SK-N-SH treated with all-trans-retinoic acid at 6 μM for 48 hours (cell line): ENCODE measurements at regions not wholly inside any gene's neighbourhood (a gene's known extent, or its start where the extent isn't known, plus 50 kb on each side); places are given as distances from the start of the nearest gene placed in this dataset.

Experiments
- ATAC-seq: fragments of 200-7000 bp; cut with Tn5 transposase; 3 replicates; pipeline ENCODE4 v1.9.1; 2020; ENCODE audit warnings: mild to moderate bottlenecking, moderate library complexity
- ARNTL ChIP-seq: fragments of 450-650 bp; formaldehyde crosslinking; IDR thresholded peaks from 2 replicates; pipeline ENCODE4 v1.5.0; 2020; ENCODE audit warnings: low read depth, mild to moderate bottlenecking, moderate library complexity, borderline replicate concordance
- BACH2 ChIP-seq: fragments of 250-450 bp; sonication (Bioruptor Pico); IDR thresholded peaks from 2 replicates; pipeline ENCODE4 v1.9.0; 2021; ENCODE audit warnings: mild to moderate bottlenecking, borderline replicate concordance
- CSDC2 ChIP-seq: fragments of 250-450 bp; sonication (Bioruptor Pico); IDR thresholded peaks from 2 replicates; pipeline ENCODE4 v1.5.0; 2020; ENCODE audit warnings: mild to moderate bottlenecking, moderate library complexity
- CSRNP3 ChIP-seq: fragments of 250-450 bp; sonication (Bioruptor Pico); IDR thresholded peaks from 2 replicates; pipeline ENCODE4 v1.5.1; 2021; ENCODE audit warnings: mild to moderate bottlenecking, moderate library complexity
- ESRRG ChIP-seq: fragments of 250-450 bp; sonication (Bioruptor Pico); IDR thresholded peaks from 2 replicates; pipeline ENCODE4 v1.6.1; 2021; ENCODE audit warnings: mild to moderate bottlenecking
- GLIS3 ChIP-seq: fragments of 250-450 bp; sonication (Bioruptor Pico); IDR thresholded peaks from 2 replicates; pipeline ENCODE4 v1.5.0; 2020; ENCODE audit warnings: mild to moderate bottlenecking, moderate library complexity
- ISL1 ChIP-seq: fragments of 250-450 bp; sonication (Bioruptor Pico); IDR thresholded peaks from 2 replicates; pipeline ENCODE4 v2.1.2; 2022; ENCODE audit warnings: mild to moderate bottlenecking, moderate library complexity
- OSR1 ChIP-seq: fragments of 250-450 bp; sonication (Bioruptor Pico); IDR thresholded peaks from 2 replicates; pipeline ENCODE4 v1.8.0; 2022; ENCODE audit warnings: moderate library complexity, mild to moderate bottlenecking, inconsistent platforms
- PATZ1 ChIP-seq: fragments of 250-450 bp; sonication (Bioruptor Pico); IDR thresholded peaks from 2 replicates; pipeline ENCODE4 v1.8.0; 2020; ENCODE audit warnings: mild to moderate bottlenecking, moderate library complexity, borderline replicate concordance
- PPARA ChIP-seq: fragments of 250-450 bp; sonication (Bioruptor Pico); IDR thresholded peaks from 2 replicates; pipeline ENCODE4 v1.5.0; 2020; ENCODE audit warnings: mild to moderate bottlenecking, borderline replicate concordance
- RARB ChIP-seq: fragments of 250-450 bp; sonication (Bioruptor Pico); IDR thresholded peaks from 2 replicates; pipeline ENCODE4 v1.8.0; 2021; ENCODE audit warnings: mild to moderate bottlenecking, moderate library complexity
- SNAI2 ChIP-seq: fragments of 250-450 bp; sonication (Bioruptor Pico); IDR thresholded peaks from 2 replicates; pipeline ENCODE4 v1.5.0; 2020; ENCODE audit warnings: mild to moderate bottlenecking, moderate library complexity
- TCF4 ChIP-seq: fragments of 250-450 bp; sonication (Bioruptor Pico); IDR thresholded peaks from 2 replicates; pipeline ENCODE4 v1.8.0; 2021; ENCODE audit warnings: mild to moderate bottlenecking, moderate library complexity, borderline replicate concordance
- TOX ChIP-seq: fragments of 250-450 bp; sonication (Bioruptor Pico); IDR thresholded peaks from 2 replicates; pipeline ENCODE4 v1.8.0; 2021; ENCODE audit warnings: mild to moderate bottlenecking, moderate library complexity, borderline replicate concordance
- ZC3H10 ChIP-seq: fragments of 250-450 bp; sonication (Bioruptor Pico); IDR thresholded peaks from 2 replicates; pipeline ENCODE4 v1.5.1; 2021; ENCODE audit warnings: mild to moderate bottlenecking, moderate library complexity
- ZFP3 ChIP-seq: fragments of 250-450 bp; sonication (Bioruptor Pico); IDR thresholded peaks from 2 replicates; pipeline ENCODE4 v1.5.0; 2020; ENCODE audit warnings: mild to moderate bottlenecking, moderate library complexity
- ZFP30 ChIP-seq: fragments of 450-650 bp; formaldehyde crosslinking; IDR thresholded peaks from 2 replicates; pipeline ENCODE4 v1.5.0; 2022; ENCODE audit warnings: mild to moderate bottlenecking, moderate library complexity
- ZNF565 ChIP-seq: fragments of 450-650 bp; formaldehyde crosslinking; conservative IDR thresholded peaks from 2 replicates; pipeline ENCODE4 v1.5.0; 2020; ENCODE audit warnings: low read depth, mild to moderate bottlenecking, moderate library complexity
- ZNF70 ChIP-seq: fragments of 450-650 bp; formaldehyde crosslinking; IDR thresholded peaks from 2 replicates; pipeline ENCODE4 v1.5.0; 2020; ENCODE audit warnings: mild to moderate bottlenecking, moderate library complexity
- ZNF8 ChIP-seq: fragments of 450-650 bp; formaldehyde crosslinking; IDR thresholded peaks from 2 replicates; pipeline ENCODE4 v1.5.0; 2020; ENCODE audit warnings: mild to moderate bottlenecking, moderate library complexity
- TF ChIP-seq, protein P1 (sequence below): fragments of 250-450 bp; sonication (Bioruptor Pico); IDR thresholded peaks from 2 replicates; pipeline ENCODE4 v1.5.0; 2020; ENCODE audit warnings: mild to moderate bottlenecking, moderate library complexity
- TF ChIP-seq, protein P2 (sequence below): fragments of 250-450 bp; sonication (Bioruptor Pico); IDR thresholded peaks from 2 replicates; pipeline ENCODE4 v1.5.1; 2020; ENCODE audit warnings: low read depth, mild to moderate bottlenecking, moderate library complexity

DNA sequence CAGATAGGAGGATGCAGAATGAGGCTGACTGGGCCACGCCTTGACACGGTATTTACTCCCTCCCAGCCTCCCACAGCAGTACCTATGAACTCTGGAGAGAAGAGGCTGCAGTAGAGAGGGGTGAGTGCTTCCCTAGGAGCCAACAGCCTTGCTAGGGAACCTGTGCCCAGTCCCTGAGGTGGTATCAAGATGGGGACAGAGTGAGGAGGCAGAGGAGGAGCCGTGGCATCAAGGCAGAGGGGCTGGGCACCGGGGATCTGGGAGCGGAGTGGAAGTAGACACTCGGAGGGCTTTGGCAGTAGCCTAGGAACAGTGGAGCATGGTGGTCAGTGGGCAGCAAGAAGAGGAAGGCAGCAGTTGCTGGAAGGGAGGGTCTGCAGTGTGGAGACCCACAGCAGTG lies 68.7 kb upstream of the CHST15 start (continued):
- TF ChIP-seq, protein P1, sequence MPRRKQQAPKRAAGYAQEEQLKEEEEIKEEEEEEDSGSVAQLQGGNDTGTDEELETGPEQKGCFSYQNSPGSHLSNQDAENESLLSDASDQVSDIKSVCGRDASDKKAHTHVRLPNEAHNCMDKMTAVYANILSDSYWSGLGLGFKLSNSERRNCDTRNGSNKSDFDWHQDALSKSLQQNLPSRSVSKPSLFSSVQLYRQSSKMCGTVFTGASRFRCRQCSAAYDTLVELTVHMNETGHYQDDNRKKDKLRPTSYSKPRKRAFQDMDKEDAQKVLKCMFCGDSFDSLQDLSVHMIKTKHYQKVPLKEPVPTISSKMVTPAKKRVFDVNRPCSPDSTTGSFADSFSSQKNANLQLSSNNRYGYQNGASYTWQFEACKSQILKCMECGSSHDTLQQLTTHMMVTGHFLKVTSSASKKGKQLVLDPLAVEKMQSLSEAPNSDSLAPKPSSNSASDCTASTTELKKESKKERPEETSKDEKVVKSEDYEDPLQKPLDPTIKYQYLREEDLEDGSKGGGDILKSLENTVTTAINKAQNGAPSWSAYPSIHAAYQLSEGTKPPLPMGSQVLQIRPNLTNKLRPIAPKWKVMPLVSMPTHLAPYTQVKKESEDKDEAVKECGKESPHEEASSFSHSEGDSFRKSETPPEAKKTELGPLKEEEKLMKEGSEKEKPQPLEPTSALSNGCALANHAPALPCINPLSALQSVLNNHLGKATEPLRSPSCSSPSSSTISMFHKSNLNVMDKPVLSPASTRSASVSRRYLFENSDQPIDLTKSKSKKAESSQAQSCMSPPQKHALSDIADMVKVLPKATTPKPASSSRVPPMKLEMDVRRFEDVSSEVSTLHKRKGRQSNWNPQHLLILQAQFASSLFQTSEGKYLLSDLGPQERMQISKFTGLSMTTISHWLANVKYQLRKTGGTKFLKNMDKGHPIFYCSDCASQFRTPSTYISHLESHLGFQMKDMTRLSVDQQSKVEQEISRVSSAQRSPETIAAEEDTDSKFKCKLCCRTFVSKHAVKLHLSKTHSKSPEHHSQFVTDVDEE (CRISPR knock-in tag) = no peak
- TF ChIP-seq ZFP30 (CRISPR knock-in tag) = no peak
- TF ChIP-seq ZFP3 (CRISPR knock-in tag) = no peak
- no peak for TF ChIP-seq SNAI2 (CRISPR knock-in tag)
- TF ChIP-seq CSDC2 (CRISPR knock-in tag) = no peak
- TF ChIP-seq ZNF565 (CRISPR knock-in tag) = no peak
- TF ChIP-seq ARNTL (CRISPR knock-in tag) = no peak
- TF ChIP-seq RARB = no peak
- TF ChIP-seq PPARA (CRISPR knock-in tag) = no peak

- TF ChIP-seq, protein P1 (CRISPR knock-in tag) = no peak
- TF ChIP-seq GLIS3 (CRISPR knock-in tag) = no peak
- TF ChIP-seq TOX (CRISPR knock-in tag) = no peak
- TF ChIP-seq ZNF70 (CRISPR knock-in tag) = no peak
- no peak for TF ChIP-seq CSDC2 (CRISPR knock-in tag)
- no peak for TF ChIP-seq OSR1 (CRISPR knock-in tag)
- TF ChIP-seq ZFP30 (CRISPR knock-in tag) = no peak
- TF ChIP-seq RARB = no peak
- TF ChIP-seq ZNF8 (CRISPR knock-in tag) = no peak
- no peak for TF ChIP-seq ISL1 (CRISPR knock-in tag)
- TF ChIP-seq TCF4 = no peak
- no peak for TF ChIP-seq ESRRG (CRISPR knock-in tag)
- TF ChIP-seq BACH2 (CRISPR knock-in tag) = no peak
- TF ChIP-seq ZNF565 (CRISPR knock-in tag) = no peak
- TF ChIP-seq SNAI2 (CRISPR knock-in tag) = no peak
- TF ChIP-seq, all 23 proteins: peak for 0
- no peak for ATAC-seq
Observed at GRCh38 chr10:124161601-124162000, 68.2 kb upstream of the CHST15 start.

DNA sequence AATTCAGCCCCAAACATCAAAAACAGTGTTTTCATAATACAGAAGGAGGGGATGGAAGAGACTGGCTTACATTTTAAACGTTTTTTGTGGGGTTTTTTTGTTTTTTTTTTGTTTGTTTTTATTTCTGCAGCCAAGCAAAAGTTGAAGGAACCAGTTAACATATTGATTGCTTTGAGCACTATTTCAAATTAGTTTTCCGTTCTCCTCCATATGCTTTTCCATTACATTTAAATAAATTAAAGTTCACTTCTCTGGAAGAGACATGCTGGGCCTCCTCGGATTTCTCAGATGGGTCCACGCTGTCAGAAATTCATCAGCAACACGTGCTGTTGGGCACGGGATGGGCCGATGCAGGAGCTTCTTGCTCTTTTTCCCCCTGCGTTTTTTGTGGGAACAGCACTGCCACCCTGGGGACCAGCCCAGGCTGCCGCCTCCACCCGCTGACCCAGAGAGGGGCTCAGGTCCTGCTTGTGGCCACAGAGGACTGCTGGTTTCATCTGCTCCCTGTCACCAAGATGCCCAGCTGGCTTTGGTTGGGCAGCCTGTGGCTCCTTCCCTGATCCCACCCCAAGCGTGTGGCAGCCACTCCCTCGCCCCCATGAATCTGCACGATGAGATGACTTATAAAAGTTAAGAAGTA lies 67.7 kb upstream of the CHST15 start:
- TF ChIP-seq ARNTL (CRISPR knock-in tag) (no peak), CSRNP3 (CRISPR knock-in tag) (no peak), ISL1 (CRISPR knock-in tag) (no peak), ZNF565 (CRISPR knock-in tag) (no peak), ZC3H10 (CRISPR knock-in tag) (no peak), SNAI2 (CRISPR knock-in tag) (no peak), ESRRG (CRISPR knock-in tag) (no peak), PPARA (CRISPR knock-in tag) (no peak), OSR1 (CRISPR knock-in tag) (no peak), BACH2 (CRISPR knock-in tag) (no peak), TCF4 (no peak), TOX (CRISPR knock-in tag) (no peak), PATZ1 (no peak), ZNF70 (CRISPR knock-in tag) (no peak), GLIS3 (CRISPR knock-in tag) (no peak), CSDC2 (CRISPR knock-in tag) (no peak), RARB (no peak), ZNF8 (CRISPR knock-in tag) (no peak)
- TF ChIP-seq, protein P2, sequence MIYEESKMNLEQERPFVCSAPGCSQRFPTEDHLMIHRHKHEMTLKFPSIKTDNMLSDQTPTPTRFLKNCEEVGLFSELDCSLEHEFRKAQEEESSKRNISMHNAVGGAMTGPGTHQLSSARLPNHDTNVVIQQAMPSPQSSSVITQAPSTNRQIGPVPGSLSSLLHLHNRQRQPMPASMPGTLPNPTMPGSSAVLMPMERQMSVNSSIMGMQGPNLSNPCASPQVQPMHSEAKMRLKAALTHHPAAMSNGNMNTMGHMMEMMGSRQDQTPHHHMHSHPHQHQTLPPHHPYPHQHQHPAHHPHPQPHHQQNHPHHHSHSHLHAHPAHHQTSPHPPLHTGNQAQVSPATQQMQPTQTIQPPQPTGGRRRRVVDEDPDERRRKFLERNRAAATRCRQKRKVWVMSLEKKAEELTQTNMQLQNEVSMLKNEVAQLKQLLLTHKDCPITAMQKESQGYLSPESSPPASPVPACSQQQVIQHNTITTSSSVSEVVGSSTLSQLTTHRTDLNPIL (CRISPR knock-in tag) = no peak
- TF ChIP-seq, protein P1 (CRISPR knock-in tag) = no peak
- no peak for ATAC-seq
